ENCODE measurements at regions not wholly inside any gene's neighbourhood (a gene's known extent, or its start where the extent isn't known, plus 50 kb on each side); places are given as distances from the start of the nearest gene placed in this dataset.
A peak's percentile ranks its signal among the peaks of the same experiment; 100 is the strongest.

DNA sequence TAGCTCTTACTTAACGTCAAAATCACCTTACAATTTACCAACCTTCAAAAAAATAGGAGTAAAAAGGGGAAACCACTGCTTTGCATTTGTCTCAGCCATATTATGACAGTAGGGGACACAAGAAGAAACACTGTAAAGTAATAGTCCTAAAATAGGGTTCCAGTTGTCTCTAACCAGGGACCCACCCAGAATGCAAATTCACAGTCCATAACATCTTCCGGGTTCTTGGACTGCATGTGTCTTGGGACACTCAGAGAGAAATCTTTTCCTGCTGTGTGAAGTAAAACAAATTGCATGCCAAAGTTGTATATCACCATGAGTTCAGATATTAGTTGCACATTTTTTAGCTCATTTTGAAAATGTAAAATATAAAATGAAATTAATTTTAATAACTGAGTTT is 69.8 kb upstream of the PGR start:
- no peak for DNase-seq

DNA sequence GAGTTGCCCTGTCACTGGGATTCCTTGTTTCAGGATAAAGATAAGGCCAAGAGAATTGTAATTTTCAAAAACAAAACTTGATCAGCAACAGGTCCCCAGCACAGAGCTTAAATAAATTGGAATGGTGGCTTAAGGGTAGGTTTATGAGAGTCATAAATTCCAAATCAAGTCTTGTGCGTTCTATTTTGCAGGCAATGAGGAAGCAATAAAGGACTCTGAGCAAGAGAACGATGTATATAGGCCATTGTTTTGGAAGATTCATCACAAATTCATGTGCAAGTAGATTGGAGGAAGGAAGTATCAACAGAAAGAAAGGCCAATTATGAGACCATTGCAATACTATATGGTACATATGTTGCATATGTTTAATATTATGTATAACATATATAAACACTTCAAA is 65.7 kb upstream of the PGR start:
- no peak for DNase-seq

DNA sequence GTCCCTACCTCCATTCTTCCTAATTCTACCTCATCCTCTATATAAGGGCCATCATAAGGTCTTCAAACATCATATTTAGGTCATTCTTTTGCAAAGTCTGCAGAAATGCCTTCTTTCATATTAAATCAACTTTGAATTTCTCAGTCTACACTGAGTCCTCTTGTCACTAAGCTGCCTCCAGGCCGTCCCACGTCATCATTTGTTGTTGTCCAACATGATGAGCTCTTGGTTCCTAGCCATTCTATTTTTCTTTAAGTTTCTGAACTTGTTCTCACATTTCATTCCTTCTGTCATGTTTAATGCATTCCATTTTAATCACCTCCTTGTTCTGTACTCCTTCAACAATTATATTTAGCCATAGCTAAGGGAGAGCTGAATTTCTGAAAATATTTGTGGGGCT is 59.2 kb upstream of the PGR start:
- DNase-seq, result no peak

DNA sequence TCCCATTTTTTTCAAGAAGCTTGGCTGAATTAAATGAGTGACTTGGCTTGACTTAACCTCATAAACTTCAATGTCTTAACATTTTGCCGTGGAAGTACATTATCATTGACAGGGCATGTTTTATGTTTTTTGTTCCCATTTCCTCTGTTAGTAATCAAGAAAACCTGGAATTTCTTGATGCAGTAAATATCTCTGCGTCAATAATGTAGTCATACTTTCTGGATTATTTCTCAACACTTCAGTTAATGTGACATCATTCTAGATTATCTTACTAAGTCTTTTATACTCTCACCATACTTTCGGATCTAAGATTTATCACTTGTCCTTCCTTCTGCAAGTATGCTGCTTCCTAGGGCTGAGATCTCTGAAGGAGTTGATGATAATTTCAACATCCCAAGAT is 58.6 kb upstream of the PGR start:
- no peak for DNase-seq

DNA sequence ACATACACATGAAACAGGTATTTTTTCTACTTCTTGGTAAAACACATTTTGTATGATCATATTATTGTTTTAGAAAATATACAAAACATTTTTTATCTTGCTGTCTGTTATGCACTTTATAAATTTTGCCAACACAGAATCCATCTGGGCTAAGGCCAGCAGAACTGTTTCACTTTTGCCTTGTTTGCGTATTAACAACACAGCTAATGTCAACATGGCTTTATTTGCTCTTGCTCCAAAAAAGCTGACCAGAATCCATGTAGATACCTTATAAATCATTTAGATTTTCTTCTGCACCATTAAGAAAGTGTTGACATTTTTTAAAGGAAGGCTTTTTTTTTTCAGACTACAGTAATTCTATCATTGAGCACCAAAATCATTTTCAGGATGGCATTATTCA is 58.1 kb upstream of the PGR start:
- DNase-seq, result no peak

DNA sequence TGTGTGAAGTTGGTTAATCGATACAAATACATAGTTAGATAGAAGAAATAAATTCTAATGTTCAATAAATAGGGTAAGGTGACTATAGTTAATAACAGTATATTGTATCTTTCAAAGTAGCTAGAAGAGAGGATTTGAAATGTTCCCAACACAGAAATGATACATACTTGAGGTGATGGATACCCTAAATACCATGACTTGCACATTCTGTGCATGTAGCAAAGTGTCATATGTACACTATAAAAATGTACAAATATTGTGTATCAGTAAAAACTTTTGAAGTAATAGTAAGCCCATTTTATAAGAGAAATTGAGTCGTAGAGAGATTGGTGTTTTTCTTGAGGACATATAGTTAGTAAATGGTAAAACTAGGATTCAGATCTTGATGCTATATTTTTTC is 56.4 kb upstream of the PGR start:
- DNase-seq, result no peak

DNA sequence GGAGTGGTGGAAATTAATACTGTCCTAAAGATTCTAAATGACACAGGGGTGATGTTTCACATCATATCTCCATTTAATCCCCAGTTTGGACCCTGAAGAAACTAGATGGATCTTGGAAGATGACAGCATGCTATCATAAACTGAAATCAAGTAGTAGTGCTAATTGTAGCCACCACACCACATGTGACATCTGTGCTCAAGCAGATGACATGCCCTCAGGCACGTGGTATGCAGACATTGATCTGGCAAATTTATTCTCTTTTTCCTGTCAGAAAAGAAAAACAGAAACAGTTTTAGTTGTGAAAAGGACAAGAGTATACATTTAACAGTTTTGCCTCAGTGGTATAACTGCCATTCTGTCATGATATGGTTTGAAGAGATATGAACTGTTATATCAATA is 52.9 kb upstream of the PGR start:
- no peak for DNase-seq

DNA sequence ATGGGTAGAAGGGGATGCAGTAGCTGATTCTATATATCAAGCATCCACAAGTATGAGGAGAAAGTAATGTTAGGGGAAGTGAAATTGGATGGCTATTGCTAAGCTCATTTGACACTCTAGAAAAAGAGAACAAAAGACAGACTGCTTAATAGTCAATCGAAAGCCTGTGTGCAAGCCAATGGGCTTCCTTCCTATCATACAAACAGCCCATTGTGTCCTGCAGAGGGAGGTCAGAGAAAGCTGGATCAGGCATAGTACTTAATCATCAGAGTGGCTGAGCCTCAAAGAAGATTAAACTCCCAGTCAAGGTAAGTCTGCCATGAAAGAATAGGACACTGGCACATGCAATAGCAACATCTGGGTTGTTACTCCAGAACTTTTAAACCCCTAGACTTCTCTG is 50.9 kb upstream of the PGR start:
- DNase-seq, result peak; percentile 41
